ENCODE measurements at regions not wholly inside any gene's neighbourhood (a gene's known extent, or its start where the extent isn't known, plus 50 kb on each side); places are given as distances from the start of the nearest gene placed in this dataset.
"Not testable (repeated sequence)": the region's sequence is repeated elsewhere in the genome, so short reads cannot be mapped to it uniquely, and the experiment has no call there.

DNA sequence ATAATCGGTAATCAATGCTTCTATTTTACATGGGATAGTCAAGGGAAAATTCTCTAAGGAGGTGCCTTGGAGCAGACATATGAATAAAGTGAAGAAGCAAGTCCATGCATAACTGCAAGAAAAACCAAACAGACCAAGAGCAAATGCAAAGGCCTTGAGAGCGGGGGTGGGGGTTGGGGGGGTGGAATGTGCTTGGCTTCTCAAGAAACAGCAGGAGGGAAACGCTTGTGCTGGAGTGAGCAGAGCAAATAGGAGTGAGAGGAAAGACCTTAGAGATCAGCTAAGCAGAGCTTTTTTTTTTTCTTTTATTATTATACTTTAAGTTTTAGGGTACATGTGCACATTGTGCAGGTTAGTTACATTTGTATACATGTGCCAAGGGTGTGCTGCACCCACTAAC, 260.8 kb downstream of the ARPP21 start:
- H3K36me3 Mint-ChIP-seq (ENCODE audit: unreplicated experiment): no peaks in the 10 kb centered on the region
- no peak overlapping the region for H3K27ac Mint-ChIP-seq (ENCODE audit: unreplicated experiment)
- DNase-seq (ENCODE audit: extremely low spot score, unreplicated experiment): no peak
- H3K9me3 Mint-ChIP-seq (ENCODE audit: unreplicated experiment): no peaks in the 10 kb centered on the region
- no peak overlapping the region for H3K4me3 Mint-ChIP-seq (ENCODE audit: unreplicated experiment)
- no peaks in the 10 kb centered on the region for H3K4me1 Mint-ChIP-seq (ENCODE audit: unreplicated experiment)
- TF ChIP-seq, protein P1, sequence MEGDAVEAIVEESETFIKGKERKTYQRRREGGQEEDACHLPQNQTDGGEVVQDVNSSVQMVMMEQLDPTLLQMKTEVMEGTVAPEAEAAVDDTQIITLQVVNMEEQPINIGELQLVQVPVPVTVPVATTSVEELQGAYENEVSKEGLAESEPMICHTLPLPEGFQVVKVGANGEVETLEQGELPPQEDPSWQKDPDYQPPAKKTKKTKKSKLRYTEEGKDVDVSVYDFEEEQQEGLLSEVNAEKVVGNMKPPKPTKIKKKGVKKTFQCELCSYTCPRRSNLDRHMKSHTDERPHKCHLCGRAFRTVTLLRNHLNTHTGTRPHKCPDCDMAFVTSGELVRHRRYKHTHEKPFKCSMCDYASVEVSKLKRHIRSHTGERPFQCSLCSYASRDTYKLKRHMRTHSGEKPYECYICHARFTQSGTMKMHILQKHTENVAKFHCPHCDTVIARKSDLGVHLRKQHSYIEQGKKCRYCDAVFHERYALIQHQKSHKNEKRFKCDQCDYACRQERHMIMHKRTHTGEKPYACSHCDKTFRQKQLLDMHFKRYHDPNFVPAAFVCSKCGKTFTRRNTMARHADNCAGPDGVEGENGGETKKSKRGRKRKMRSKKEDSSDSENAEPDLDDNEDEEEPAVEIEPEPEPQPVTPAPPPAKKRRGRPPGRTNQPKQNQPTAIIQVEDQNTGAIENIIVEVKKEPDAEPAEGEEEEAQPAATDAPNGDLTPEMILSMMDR (IDR thresholded peaks at IDR 0.05): no peak
- H3K27me3 Mint-ChIP-seq (ENCODE audit: unreplicated experiment): peaks cover 4% of the 10 kb centered on the region

DNA sequence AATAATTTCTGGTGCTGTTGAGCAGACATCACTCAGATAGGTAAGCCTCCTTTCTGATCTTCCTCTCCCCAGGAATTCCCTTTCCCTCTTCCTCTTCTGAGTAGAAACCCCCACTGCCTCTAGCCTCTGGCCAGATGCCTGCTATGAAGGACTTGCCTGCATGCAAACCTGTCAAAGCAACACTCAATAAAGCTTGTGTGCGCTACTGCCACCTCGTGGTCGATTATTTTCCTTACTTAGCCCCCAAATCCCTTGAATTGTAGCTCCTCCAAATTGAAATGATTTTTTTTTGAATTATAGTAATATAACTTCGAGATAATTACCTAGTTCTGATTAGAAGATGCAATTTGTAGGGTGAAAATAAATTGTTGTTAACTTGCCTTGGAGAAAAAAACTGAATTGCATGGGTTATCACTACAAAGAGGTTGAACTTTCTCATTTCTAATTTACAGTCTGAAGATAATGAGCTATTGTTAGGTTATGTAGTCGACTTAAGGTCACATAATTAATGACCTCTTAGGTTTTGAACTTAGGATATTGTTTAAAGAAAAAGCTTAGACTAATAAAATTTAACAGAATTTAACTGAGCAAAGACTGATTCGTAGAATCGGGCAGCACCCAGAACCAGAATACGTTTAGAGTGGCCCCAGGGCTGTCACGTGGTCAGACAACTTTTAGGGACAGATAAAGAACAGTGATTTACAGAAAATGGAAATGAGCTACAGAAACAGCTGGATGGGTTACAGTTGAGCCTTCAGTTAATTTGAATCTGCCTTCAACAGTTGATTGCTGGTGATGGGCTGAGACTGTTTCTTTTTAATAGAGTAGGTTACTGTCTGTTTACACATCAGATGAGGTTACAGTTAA, 269.3 kb downstream of the ARPP21 start:
- peak; percentile 86 for DNase-seq (ENCODE audit: extremely low spot score, unreplicated experiment)
- Mint-ChIP-seq H3K36me3 (ENCODE audit: unreplicated experiment) (no peaks in the 10 kb centered on the region), H3K4me3 (ENCODE audit: unreplicated experiment) (no peak overlapping the region), H3K4me1 (ENCODE audit: unreplicated experiment) (peaks cover 2% of the 10 kb centered on the region), H3K27ac (ENCODE audit: unreplicated experiment) (no peak overlapping the region), H3K27me3 (ENCODE audit: unreplicated experiment) (peaks cover 9% of the 10 kb centered on the region), H3K9me3 (ENCODE audit: unreplicated experiment) (no peaks in the 10 kb centered on the region)
- TF ChIP-seq, protein P1 (IDR thresholded peaks at IDR 0.05): peak; percentile 87

DNA sequence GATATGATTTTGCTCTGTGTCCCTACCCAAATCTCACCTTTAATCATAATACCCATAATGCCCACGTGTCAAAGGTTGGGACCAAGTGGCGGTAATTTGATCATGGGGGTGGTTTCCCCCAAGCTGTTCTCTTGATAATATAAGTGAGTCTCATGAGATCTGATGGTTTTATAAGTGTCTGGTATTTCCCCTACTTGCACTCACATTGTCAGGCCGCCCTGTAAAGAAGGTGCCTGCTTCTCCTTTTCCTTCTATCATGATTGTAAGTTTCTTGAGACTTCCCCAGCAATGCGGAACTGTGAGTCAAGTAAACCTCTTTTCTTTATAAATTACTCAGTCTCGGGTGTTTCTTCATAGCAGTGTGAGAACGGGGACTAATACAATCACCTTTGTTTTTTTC, 279.8 kb downstream of the ARPP21 start:
- H3K27me3 Mint-ChIP-seq (ENCODE audit: unreplicated experiment): peaks cover 18% of the 10 kb centered on the region
- TF ChIP-seq, protein P1 (IDR thresholded peaks at IDR 0.05): no peak
- no peaks in the 10 kb centered on the region for H3K4me1 Mint-ChIP-seq (ENCODE audit: unreplicated experiment)
- no peaks in the 10 kb centered on the region for H3K36me3 Mint-ChIP-seq (ENCODE audit: unreplicated experiment)
- peaks cover 15% of the 10 kb centered on the region for H3K9me3 Mint-ChIP-seq (ENCODE audit: unreplicated experiment)
- no peak overlapping the region for H3K27ac Mint-ChIP-seq (ENCODE audit: unreplicated experiment)
- no peak overlapping the region for H3K4me3 Mint-ChIP-seq (ENCODE audit: unreplicated experiment)
- no peak for DNase-seq (ENCODE audit: extremely low spot score, unreplicated experiment)

DNA sequence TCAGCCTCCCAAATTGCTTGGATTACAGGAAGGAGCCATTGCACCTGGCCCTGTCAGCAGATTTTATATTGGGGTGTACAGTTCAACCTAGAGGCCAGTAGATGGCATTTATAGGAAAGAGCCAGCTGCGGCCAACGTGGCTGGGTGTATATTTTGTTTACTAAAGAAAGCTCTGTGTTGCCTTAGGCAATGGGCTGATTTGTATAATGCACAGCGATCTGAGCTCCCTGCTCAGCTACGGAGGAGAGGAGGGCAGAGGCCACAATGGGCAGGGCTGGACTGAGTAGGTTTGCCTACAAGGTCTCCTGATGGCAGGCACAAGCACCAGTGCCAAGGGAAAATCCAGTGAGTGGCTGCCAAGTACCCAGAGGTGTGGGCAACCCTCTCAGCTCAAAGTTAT, 282.4 kb downstream of the ARPP21 start:
- TF ChIP-seq, protein P1 (IDR thresholded peaks at IDR 0.05): no peak
- no peak overlapping the region for H3K4me3 Mint-ChIP-seq (ENCODE audit: unreplicated experiment)
- H3K27me3 Mint-ChIP-seq (ENCODE audit: unreplicated experiment): peaks cover 9% of the 10 kb centered on the region
- DNase-seq (ENCODE audit: extremely low spot score, unreplicated experiment): no peak
- no peak overlapping the region for H3K27ac Mint-ChIP-seq (ENCODE audit: unreplicated experiment)
- H3K4me1 Mint-ChIP-seq (ENCODE audit: unreplicated experiment): no peaks in the 10 kb centered on the region
- peaks cover 18% of the 10 kb centered on the region for H3K9me3 Mint-ChIP-seq (ENCODE audit: unreplicated experiment)
- no peaks in the 10 kb centered on the region for H3K36me3 Mint-ChIP-seq (ENCODE audit: unreplicated experiment)

DNA sequence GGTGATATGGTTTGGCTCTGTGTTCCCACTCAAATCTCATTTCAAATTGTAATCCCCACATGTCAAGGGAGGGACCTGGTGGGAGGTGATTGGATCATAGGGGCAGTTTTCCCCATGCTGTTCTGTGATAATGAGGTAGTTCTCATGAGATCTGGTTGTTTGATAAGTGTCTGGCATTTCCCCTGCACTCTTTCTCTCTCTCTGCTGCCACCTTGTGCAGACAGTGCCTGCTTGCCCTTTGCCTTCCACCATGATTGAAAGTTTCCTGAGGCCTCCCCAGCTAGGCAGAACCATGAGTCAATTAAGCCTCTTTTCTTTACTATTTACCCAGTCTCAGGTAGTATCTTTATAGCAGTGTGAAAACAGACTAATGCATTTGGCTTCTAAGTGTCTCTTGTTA, 284.7 kb downstream of the ARPP21 start:
- peaks cover 21% of the 10 kb centered on the region for H3K9me3 Mint-ChIP-seq (ENCODE audit: unreplicated experiment)
- not testable (repeated sequence) for DNase-seq (ENCODE audit: extremely low spot score, unreplicated experiment); H3K4me3 Mint-ChIP-seq (ENCODE audit: unreplicated experiment); H3K36me3 Mint-ChIP-seq (ENCODE audit: unreplicated experiment); H3K4me1 Mint-ChIP-seq (ENCODE audit: unreplicated experiment); H3K27ac Mint-ChIP-seq (ENCODE audit: unreplicated experiment); H3K27me3 Mint-ChIP-seq (ENCODE audit: unreplicated experiment)
- TF ChIP-seq, protein P1 (IDR thresholded peaks at IDR 0.05): peak; percentile 70
